ENCODE measurements at regions not wholly inside any gene's neighbourhood (a gene's known extent, or its start where the extent isn't known, plus 50 kb on each side); places are given as distances from the start of the nearest gene placed in this dataset.
A peak's percentile ranks its signal among the peaks of the same experiment; 100 is the strongest.

GRCh38 chr7:131074043-131074442, 253.6 kb upstream of the MKLN1 start:
- Histone ChIP-seq H3K9me3 (no peaks in the 10 kb centered on the region), H3K4me3 (no peak overlapping the region), H3K4me1 (peaks cover 48 to 59% (median 54%) of the 10 kb centered on the region in 4 donors), H3K36me3 (peaks cover 0 to 17% (median 2%) of the 10 kb centered on the region in 4 donors), H3K27me3 (no peaks in the 10 kb centered on the region), H3K27ac (peak overlapping the region in 1 of 4 donors; percentile 20)
- 92 to 100% methylated on average over 1 of the region's 1 CpG for WGBS, 2 donors
- DNase-seq (no peak), ATAC-seq (ENCODE audit: low FRiP score in 2 of 2) (no peak)
- TF ChIP-seq POLR2A (IDR thresholded peaks at IDR 0.05) (no peak), POLR2AphosphoS5 (IDR thresholded peaks at IDR 0.05) (no peak), EP300 (IDR thresholded peaks at IDR 0.05) (no peak)
- TF ChIP-seq, protein P1, sequence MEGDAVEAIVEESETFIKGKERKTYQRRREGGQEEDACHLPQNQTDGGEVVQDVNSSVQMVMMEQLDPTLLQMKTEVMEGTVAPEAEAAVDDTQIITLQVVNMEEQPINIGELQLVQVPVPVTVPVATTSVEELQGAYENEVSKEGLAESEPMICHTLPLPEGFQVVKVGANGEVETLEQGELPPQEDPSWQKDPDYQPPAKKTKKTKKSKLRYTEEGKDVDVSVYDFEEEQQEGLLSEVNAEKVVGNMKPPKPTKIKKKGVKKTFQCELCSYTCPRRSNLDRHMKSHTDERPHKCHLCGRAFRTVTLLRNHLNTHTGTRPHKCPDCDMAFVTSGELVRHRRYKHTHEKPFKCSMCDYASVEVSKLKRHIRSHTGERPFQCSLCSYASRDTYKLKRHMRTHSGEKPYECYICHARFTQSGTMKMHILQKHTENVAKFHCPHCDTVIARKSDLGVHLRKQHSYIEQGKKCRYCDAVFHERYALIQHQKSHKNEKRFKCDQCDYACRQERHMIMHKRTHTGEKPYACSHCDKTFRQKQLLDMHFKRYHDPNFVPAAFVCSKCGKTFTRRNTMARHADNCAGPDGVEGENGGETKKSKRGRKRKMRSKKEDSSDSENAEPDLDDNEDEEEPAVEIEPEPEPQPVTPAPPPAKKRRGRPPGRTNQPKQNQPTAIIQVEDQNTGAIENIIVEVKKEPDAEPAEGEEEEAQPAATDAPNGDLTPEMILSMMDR (IDR thresholded peaks at IDR 0.05): no peak

DNA sequence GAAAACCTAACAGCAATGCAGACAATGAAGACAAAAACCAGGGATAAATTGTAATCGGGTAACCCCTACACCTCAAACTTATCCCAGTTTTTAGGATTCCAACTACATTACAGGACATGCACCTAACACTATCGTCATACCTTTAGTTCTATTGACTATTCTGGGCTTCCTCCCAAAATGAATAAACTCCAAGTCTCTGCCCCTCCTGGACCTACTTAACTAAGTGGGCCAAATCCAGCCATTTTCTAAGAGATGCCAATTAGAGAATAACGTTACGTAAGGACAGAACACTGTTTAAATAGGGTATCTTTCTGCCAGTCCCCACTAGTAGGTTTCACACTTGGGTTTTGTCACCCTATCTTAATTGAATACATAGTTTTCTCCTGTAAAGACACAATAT, 253.1 kb upstream of the MKLN1 start:
- TF ChIP-seq POLR2A (IDR thresholded peaks at IDR 0.05) (no peak), EP300 (IDR thresholded peaks at IDR 0.05) (no peak), POLR2AphosphoS5 (IDR thresholded peaks at IDR 0.05) (no peak)
- TF ChIP-seq, protein P1 (IDR thresholded peaks at IDR 0.05): no peak
- H3K4me1 ChIP-seq: peaks cover 43 to 55% (median 50%) of the 10 kb centered on the region in 4 donors
- 65 to 94% methylated on average over 4 of the region's 4 CpGs for WGBS, 2 donors
- ATAC-seq (ENCODE audit: low FRiP score in 2 of 2) (no peak), DNase-seq (no peak)
- no peaks in the 10 kb centered on the region for H3K27me3 ChIP-seq
- H3K4me3 ChIP-seq: no peak overlapping the region
- H3K36me3 ChIP-seq: peaks cover 0 to 22% (median 3%) of the 10 kb centered on the region in 4 donors
- no peaks in the 10 kb centered on the region for H3K9me3 ChIP-seq
- H3K27ac ChIP-seq: peak overlapping the region in 1 of 4 donors; percentile 20

DNA sequence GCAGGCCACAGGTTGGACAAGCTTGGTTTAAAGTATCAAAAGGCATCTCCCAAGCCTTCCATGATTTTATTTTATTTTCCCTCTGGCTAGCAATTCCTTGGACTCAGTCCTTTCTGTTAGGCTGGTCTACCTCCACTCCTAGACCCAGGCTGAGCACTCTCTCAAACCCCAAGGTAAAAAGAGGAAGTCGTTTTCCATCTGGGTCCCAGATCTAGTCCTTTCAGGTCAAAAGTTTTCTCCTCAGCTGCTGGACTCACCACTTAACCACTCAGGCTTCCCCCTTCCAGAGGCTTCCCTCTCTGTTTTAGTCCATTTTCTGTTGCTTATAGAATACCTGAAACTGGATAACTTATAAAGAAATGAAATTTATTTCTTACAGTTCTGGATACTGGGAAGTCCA, 252.3 kb upstream of the MKLN1 start:
- Histone ChIP-seq H3K9me3 (no peaks in the 10 kb centered on the region), H3K4me1 (peaks cover 38 to 55% (median 46%) of the 10 kb centered on the region in 4 donors), H3K27ac (peak overlapping the region in 1 of 4 donors; percentile 2), H3K4me3 (no peak overlapping the region), H3K36me3 (peaks cover 0 to 29% (median 6%) of the 10 kb centered on the region in 4 donors), H3K27me3 (no peaks in the 10 kb centered on the region)
- WGBS, 2 donors: 57 to 63% methylated on average over 1 of the region's 1 CpG
- DNase-seq (no peak), ATAC-seq (ENCODE audit: low FRiP score in 2 of 2) (no peak)
- TF ChIP-seq EP300 (IDR thresholded peaks at IDR 0.05) (no peak), POLR2AphosphoS5 (IDR thresholded peaks at IDR 0.05) (no peak), POLR2A (IDR thresholded peaks at IDR 0.05) (no peak)
- TF ChIP-seq, protein P1 (IDR thresholded peaks at IDR 0.05): no peak

- TF ChIP-seq POLR2AphosphoS5 (IDR thresholded peaks at IDR 0.05): no peak
- TF ChIP-seq POLR2A (IDR thresholded peaks at IDR 0.05): no peak
- TF ChIP-seq EP300 (IDR thresholded peaks at IDR 0.05): no peak
- ATAC-seq (ENCODE audit: low FRiP score in 2 of 2) (no peak), DNase-seq (no peak)
- no peak overlapping the region for H3K27ac ChIP-seq
- WGBS, 2 donors: 86 to 93% methylated on average over 3 of the region's 3 CpGs
- no peaks in the 10 kb centered on the region for H3K9me3 ChIP-seq
- no peak overlapping the region for H3K4me3 ChIP-seq
- H3K4me1 ChIP-seq: peaks cover 34 to 59% (median 47%) of the 10 kb centered on the region in 4 donors
- H3K27me3 ChIP-seq: no peaks in the 10 kb centered on the region
- H3K36me3 ChIP-seq: peaks cover 0 to 30% (median 8%) of the 10 kb centered on the region in 4 donors
These were observed 251.6 kb upstream of the MKLN1 start for GRCh38 chr7:131076032-131076431.

DNA sequence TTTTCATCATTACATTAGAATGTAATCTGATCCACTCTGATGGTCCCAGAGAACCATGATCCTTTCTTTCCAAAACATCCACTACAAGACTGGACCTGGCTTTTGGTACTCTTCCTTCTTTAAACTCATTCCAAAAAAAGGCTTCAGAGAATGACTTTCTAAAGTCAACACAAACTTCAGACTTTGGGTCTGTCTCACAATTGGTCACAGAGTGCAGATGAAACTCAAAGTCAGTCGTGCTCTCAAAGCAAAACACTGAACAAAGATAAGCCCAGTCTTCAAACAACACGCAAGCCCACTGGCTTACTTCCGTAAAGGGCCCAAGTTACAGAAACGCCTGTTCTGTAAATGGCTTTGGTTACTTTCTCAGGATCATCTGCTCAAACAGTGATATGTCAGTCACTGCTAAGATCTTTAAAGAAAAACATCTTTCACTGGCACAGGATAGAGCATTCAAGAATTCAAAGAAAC, 250.9 kb upstream of the MKLN1 start:
- Histone ChIP-seq H3K27ac (peak overlapping the region in 1 of 4 donors; percentile 12), H3K36me3 (peaks cover 0 to 30% (median 8%) of the 10 kb centered on the region in 4 donors), H3K4me3 (no peak overlapping the region), H3K27me3 (no peaks in the 10 kb centered on the region), H3K4me1 (peaks cover 29 to 57% (median 43%) of the 10 kb centered on the region in 4 donors), H3K9me3 (no peaks in the 10 kb centered on the region)
- no peak for TF ChIP-seq EP300 (IDR thresholded peaks at IDR 0.05)
- no peak for TF ChIP-seq POLR2AphosphoS5 (IDR thresholded peaks at IDR 0.05)
- TF ChIP-seq, protein P1 (IDR thresholded peaks at IDR 0.05): no peak
- no peak for TF ChIP-seq POLR2A (IDR thresholded peaks at IDR 0.05)
- 66 to 81% methylated on average over 4 of the region's 4 CpGs for WGBS, 2 donors
- ATAC-seq (ENCODE audit: low FRiP score in 2 of 2): peak in 1 of 2 donors; percentile 14
- DNase-seq: no peak

Measured in upper lobe of left lung (tissue), 6 donors.